ENCODE measurements at regions not wholly inside any gene's neighbourhood (a gene's known extent, or its start where the extent isn't known, plus 50 kb on each side); places are given as distances from the start of the nearest gene placed in this dataset.

GRCh38 chr5:2299388-2300220 is 416.9 kb upstream of the IRX4 start:
- no peak for TF ChIP-seq EP300 (IDR thresholded peaks at IDR 0.05)
- no peak for TF ChIP-seq CTCF (IDR thresholded peaks at IDR 0.05)
